Loucy (cell line): ENCODE measurements at regions not wholly inside any gene's neighbourhood (a gene's known extent, or its start where the extent isn't known, plus 50 kb on each side); places are given as distances from the start of the nearest gene placed in this dataset.

Experiments
- H2AFZ ChIP-seq: fragments of 200-600 bp; sonication (generic); 2 replicates; pipeline ENCODE4 v1.6.0; 2016; ENCODE audit warnings: antibody characterized with exemption, mild to moderate bottlenecking, low read length, moderate library complexity
- H3F3A ChIP-seq: fragments of 200-600 bp; 2 replicates; pipeline ENCODE4 v1.6.0; 2016; ENCODE audit warnings: antibody characterized with exemption, low read depth, mild to moderate bottlenecking
- H3K27me3 ChIP-seq: fragments of 200-600 bp; sonication (generic); 2 replicates; pipeline ENCODE4 v1.6.1; 2014; ENCODE audit warnings: low read length, mild to moderate bottlenecking; ENCODE audit not compliant: insufficient read depth, poor library complexity, severe bottlenecking
- H3K36me3 ChIP-seq: fragments of 200-600 bp; sonication (generic); 2 replicates; pipeline ENCODE4 v1.6.1; 2016; ENCODE audit warnings: low read length; ENCODE audit not compliant: insufficient read depth
- H3K4me1 ChIP-seq: fragments of 200-600 bp; sonication (generic); 2 replicates; pipeline ENCODE4 v1.5.1; 2014; ENCODE audit warnings: low read length, mild to moderate bottlenecking; ENCODE audit not compliant: insufficient read depth, poor library complexity, severe bottlenecking
- H3K4me2 ChIP-seq: fragments of 200-600 bp; sonication (generic); 2 replicates; pipeline ENCODE4 v1.6.0; 2014; ENCODE audit warnings: antibody characterized with exemption, low read length, low read depth, mild to moderate bottlenecking; ENCODE audit not compliant: poor library complexity, severe bottlenecking
- H3K4me3 ChIP-seq: fragments of 200-600 bp; sonication (generic); 2 replicates; pipeline ENCODE4 v1.5.1; 2014; ENCODE audit warnings: low read length, mild to moderate bottlenecking, mixed read lengths; ENCODE audit not compliant: poor library complexity, severe bottlenecking
- H3K79me2 ChIP-seq: fragments of 200-600 bp; sonication (generic); 2 replicates; pipeline ENCODE4 v1.6.1; 2014; ENCODE audit warnings: low read length; ENCODE audit not compliant: insufficient read depth
- H3K9ac ChIP-seq: fragments of 200-600 bp; sonication (generic); 2 replicates; pipeline ENCODE4 v1.6.0; 2014; ENCODE audit warnings: mild to moderate bottlenecking, low read depth, low read length, moderate library complexity; ENCODE audit not compliant: poor library complexity, severe bottlenecking
- H3K9me2 ChIP-seq: fragments of 200-600 bp; sonication (generic); replicated peaks from 2 replicates; pipeline ENCODE4 v1.6.1; 2016; ENCODE audit warnings: low read depth, low read length, mixed read lengths
- H3K9me3 ChIP-seq: fragments of 200-600 bp; sonication (generic); 2 replicates; pipeline ENCODE4 v1.6.1; 2014; ENCODE audit warnings: mild to moderate bottlenecking, antibody characterized with exemption, low read length, low read depth; ENCODE audit not compliant: insufficient read depth
- H4K20me1 ChIP-seq: fragments of 200-600 bp; sonication (generic); 2 replicates; pipeline ENCODE4 v1.6.0; 2014; ENCODE audit warnings: antibody characterized with exemption, low read length, mild to moderate bottlenecking; ENCODE audit not compliant: insufficient read depth, poor library complexity, severe bottlenecking
- EZH2phosphoT487 ChIP-seq: fragments of 200-600 bp; IDR thresholded peaks from 2 replicates; pipeline ENCODE4 v1.6.1; 2018; ENCODE audit warnings: antibody characterized with exemption, mild to moderate bottlenecking, moderate library complexity, borderline replicate concordance
- TF ChIP-seq, protein P1 (sequence below): fragments of 200-600 bp; sonication (generic); conservative IDR thresholded peaks from 2 replicates; pipeline ENCODE4 v1.5.1; 2014; ENCODE audit warnings: mild to moderate bottlenecking, antibody characterized with exemption, low read length

DNA sequence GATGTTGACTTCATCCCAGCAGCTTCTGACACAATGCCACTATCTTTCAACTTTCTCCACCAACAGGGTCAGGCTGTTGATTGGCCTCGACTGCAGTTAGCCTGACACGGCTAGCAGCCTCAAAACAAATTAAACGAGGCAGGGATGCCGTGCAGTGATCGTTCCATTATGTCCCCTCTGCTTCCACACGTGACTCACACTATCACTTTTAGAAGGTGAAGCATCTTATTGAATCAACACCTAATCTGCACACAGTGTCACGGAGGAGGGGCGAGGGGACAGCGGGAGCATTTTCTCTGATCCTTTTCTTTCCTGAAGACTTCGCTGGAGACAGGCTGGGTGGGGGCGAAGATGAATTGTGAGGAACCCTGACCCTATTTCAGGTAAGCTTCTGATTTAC lies 241.9 kb upstream of the ZNF507 start:
- Histone ChIP-seq H3K36me3 (no peaks in the 10 kb centered on the region), H3K79me2 (no peaks in the 10 kb centered on the region), H3K4me2 (no peak overlapping the region), H2AFZ (no peak overlapping the region), H3K4me1 (no peaks in the 10 kb centered on the region), H3K9me3 (peaks cover 2% of the 10 kb centered on the region; the same call in 1 of the 2 replicates), H3F3A (no peaks in the 10 kb centered on the region), H4K20me1 (no peaks in the 10 kb centered on the region), H3K27me3 (no peaks in the 10 kb centered on the region), H3K9me2 (no peaks in the 10 kb centered on the region), H3K9ac (no peak overlapping the region), H3K4me3 (no peak overlapping the region)
- TF ChIP-seq, protein P1, sequence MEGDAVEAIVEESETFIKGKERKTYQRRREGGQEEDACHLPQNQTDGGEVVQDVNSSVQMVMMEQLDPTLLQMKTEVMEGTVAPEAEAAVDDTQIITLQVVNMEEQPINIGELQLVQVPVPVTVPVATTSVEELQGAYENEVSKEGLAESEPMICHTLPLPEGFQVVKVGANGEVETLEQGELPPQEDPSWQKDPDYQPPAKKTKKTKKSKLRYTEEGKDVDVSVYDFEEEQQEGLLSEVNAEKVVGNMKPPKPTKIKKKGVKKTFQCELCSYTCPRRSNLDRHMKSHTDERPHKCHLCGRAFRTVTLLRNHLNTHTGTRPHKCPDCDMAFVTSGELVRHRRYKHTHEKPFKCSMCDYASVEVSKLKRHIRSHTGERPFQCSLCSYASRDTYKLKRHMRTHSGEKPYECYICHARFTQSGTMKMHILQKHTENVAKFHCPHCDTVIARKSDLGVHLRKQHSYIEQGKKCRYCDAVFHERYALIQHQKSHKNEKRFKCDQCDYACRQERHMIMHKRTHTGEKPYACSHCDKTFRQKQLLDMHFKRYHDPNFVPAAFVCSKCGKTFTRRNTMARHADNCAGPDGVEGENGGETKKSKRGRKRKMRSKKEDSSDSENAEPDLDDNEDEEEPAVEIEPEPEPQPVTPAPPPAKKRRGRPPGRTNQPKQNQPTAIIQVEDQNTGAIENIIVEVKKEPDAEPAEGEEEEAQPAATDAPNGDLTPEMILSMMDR = no peak
- no peak for TF ChIP-seq EZH2phosphoT487

DNA sequence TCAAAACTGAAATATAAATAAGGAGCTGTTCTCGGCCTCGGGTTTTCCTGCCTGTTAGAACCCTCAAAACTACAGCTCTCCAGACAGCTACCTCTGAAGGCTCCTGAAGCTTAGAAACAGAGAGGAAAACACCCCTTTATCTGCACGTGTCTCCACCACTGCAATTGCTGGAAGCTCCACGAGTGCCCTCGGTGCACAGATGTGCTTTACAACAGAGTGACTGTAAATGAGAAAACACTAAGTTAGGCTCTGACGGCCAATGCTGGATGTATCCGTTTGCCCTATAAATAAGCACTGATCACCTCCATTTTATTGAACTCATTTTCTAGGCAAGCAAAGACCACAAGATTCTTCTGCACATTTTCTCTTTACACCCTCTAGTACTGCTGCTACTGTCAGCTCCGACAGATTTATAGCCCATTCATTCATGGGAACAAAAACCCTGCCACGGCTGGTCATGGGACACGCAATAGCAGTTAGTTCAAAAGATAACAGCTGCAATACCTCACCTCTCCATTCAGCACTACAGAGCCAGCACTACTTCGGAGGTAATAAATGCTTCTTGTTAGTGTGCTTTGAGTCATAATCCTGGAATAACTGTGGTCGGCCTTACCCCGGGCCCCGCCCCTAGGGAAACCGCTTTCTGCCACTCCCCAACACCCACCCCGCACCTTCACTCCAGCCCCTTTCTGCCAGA lies 241.1 kb upstream of the ZNF507 start:
- no peak for TF ChIP-seq EZH2phosphoT487
- no peaks in the 10 kb centered on the region for H3K27me3 ChIP-seq
- H3K4me3 ChIP-seq = no peak overlapping the region
- H4K20me1 ChIP-seq = no peaks in the 10 kb centered on the region
- H3F3A ChIP-seq = no peaks in the 10 kb centered on the region
- H3K4me2 ChIP-seq = no peak overlapping the region
- no peak overlapping the region for H2AFZ ChIP-seq
- H3K4me1 ChIP-seq = no peaks in the 10 kb centered on the region
- H3K9me2 ChIP-seq = no peaks in the 10 kb centered on the region
- no peaks in the 10 kb centered on the region for H3K79me2 ChIP-seq
- H3K9ac ChIP-seq = no peak overlapping the region
- no peaks in the 10 kb centered on the region for H3K36me3 ChIP-seq
- no peaks in the 10 kb centered on the region for H3K9me3 ChIP-seq

DNA sequence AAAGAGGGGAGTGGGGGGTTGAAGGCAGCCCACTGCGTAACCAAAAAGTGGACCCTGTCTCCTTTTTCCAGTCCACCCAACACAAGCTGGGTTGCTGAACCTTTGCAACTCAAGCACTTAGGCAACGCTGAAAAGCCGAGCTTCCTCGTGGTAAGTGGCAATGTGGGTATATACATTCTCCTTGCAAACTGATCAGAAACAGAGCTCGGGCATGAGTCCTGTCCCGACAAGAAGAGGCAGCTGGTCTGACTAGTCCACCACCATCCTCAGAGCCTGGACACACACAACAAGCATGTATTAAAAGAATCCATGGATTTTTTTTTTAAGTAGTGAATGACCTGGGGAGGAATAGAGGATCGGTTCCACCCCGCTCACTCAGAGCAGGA lies 240.6 kb upstream of the ZNF507 start:
- no peak overlapping the region for H2AFZ ChIP-seq
- no peaks in the 10 kb centered on the region for H4K20me1 ChIP-seq
- no peak overlapping the region for H3K4me3 ChIP-seq
- no peak overlapping the region for H3K9ac ChIP-seq
- H3K9me3 ChIP-seq = no peaks in the 10 kb centered on the region
- H3K4me1 ChIP-seq = no peaks in the 10 kb centered on the region
- no peaks in the 10 kb centered on the region for H3F3A ChIP-seq
- no peaks in the 10 kb centered on the region for H3K27me3 ChIP-seq
- H3K4me2 ChIP-seq = no peak overlapping the region
- H3K79me2 ChIP-seq = no peaks in the 10 kb centered on the region
- H3K36me3 ChIP-seq = no peaks in the 10 kb centered on the region
- TF ChIP-seq EZH2phosphoT487 = no peak
- TF ChIP-seq, protein P1 = no peak
- H3K9me2 ChIP-seq = no peaks in the 10 kb centered on the region
